ENCODE measurements at regions not wholly inside any gene's neighbourhood (a gene's known extent, or its start where the extent isn't known, plus 50 kb on each side); places are given as distances from the start of the nearest gene placed in this dataset.

DNA sequence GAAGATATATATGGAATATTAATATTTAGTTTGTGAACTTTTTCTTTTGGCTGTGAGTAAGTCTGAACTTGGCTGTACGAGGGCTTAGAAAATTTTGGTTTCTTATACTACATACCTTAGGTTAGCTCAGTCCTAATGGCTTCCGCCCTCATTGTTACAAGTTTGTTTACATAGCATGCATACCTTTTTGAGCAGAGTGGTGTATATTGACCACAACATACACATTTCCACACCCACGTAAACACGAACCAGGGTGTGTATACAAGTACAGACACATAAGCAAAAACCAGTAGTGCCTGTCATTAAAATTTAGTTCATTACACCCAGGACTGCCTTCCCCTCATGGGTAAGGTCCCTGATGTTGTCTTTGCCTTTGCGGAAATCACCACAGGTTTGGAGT, 230.2 kb upstream of the RGS6 start:
- Mint-ChIP-seq H3K9me3 (no peaks in the 10 kb centered on the region), H3K27me3 (ENCODE audit: low read depth) (no peaks in the 10 kb centered on the region), H3K27ac (ENCODE audit: unreplicated experiment) (no peak overlapping the region), H3K4me3 (no peak overlapping the region), H3K36me3 (ENCODE audit: low read depth) (peaks cover 8% of the 10 kb centered on the region), H3K4me1 (peaks cover 15% of the 10 kb centered on the region)
- no peak for DNase-seq (ENCODE audit: low read depth, low spot score)
- TF ChIP-seq, protein P1, sequence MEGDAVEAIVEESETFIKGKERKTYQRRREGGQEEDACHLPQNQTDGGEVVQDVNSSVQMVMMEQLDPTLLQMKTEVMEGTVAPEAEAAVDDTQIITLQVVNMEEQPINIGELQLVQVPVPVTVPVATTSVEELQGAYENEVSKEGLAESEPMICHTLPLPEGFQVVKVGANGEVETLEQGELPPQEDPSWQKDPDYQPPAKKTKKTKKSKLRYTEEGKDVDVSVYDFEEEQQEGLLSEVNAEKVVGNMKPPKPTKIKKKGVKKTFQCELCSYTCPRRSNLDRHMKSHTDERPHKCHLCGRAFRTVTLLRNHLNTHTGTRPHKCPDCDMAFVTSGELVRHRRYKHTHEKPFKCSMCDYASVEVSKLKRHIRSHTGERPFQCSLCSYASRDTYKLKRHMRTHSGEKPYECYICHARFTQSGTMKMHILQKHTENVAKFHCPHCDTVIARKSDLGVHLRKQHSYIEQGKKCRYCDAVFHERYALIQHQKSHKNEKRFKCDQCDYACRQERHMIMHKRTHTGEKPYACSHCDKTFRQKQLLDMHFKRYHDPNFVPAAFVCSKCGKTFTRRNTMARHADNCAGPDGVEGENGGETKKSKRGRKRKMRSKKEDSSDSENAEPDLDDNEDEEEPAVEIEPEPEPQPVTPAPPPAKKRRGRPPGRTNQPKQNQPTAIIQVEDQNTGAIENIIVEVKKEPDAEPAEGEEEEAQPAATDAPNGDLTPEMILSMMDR (conservative IDR thresholded peaks at IDR 0.05): no peak

DNA sequence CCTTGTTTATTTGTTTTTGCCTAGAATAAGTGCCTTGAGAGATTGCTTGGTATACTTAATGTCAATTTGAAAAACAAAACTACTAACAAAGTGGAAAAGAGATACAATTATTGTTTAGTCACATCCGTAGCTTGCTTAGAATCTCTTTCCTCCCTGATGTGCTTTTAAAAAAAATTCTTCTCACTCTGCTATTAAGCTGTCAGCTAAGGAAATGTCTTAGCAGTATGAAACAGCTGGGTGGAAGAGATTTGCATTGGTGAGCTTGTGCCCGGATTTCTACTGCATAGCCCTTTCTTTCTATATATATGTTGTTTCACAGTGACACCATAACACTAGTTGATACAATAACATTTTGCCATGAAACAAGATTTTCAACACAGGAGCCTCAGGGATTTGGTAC, 229.4 kb upstream of the RGS6 start:
- H3K36me3 Mint-ChIP-seq (ENCODE audit: low read depth): peaks cover 8% of the 10 kb centered on the region
- H3K9me3 Mint-ChIP-seq: no peaks in the 10 kb centered on the region
- H3K27me3 Mint-ChIP-seq (ENCODE audit: low read depth): no peaks in the 10 kb centered on the region
- H3K4me3 Mint-ChIP-seq: no peak overlapping the region
- TF ChIP-seq, protein P1 (conservative IDR thresholded peaks at IDR 0.05): no peak
- no peak for DNase-seq (ENCODE audit: low read depth, low spot score)
- peaks cover 15% of the 10 kb centered on the region for H3K4me1 Mint-ChIP-seq
- H3K27ac Mint-ChIP-seq (ENCODE audit: unreplicated experiment): no peak overlapping the region

DNA sequence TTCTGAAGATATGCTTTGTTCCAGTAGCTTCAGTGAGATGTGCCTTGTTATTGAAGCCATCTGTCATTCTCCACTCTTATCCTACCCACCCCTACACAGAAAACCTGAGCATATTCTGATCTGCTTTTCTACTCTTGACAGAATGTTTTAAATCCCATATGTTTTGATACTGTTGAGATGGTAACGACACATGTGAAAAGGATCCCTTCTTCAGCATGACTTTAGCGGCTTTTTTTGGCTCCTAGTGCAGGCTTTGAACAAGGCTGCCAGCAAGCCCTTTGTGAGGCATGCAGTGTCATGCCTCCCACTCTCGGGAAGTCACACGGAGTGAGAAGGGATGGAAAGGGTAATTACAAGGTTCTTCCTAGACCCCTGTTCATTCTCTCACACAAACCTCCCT, 228.8 kb upstream of the RGS6 start:
- H3K36me3 Mint-ChIP-seq (ENCODE audit: low read depth): peaks cover 8% of the 10 kb centered on the region
- no peaks in the 10 kb centered on the region for H3K9me3 Mint-ChIP-seq
- TF ChIP-seq, protein P1 (conservative IDR thresholded peaks at IDR 0.05): no peak
- no peak for DNase-seq (ENCODE audit: low read depth, low spot score)
- peaks cover 15% of the 10 kb centered on the region for H3K4me1 Mint-ChIP-seq
- no peak overlapping the region for H3K4me3 Mint-ChIP-seq
- H3K27ac Mint-ChIP-seq (ENCODE audit: unreplicated experiment): peak overlapping the region; percentile 35
- no peaks in the 10 kb centered on the region for H3K27me3 Mint-ChIP-seq (ENCODE audit: low read depth)

DNA sequence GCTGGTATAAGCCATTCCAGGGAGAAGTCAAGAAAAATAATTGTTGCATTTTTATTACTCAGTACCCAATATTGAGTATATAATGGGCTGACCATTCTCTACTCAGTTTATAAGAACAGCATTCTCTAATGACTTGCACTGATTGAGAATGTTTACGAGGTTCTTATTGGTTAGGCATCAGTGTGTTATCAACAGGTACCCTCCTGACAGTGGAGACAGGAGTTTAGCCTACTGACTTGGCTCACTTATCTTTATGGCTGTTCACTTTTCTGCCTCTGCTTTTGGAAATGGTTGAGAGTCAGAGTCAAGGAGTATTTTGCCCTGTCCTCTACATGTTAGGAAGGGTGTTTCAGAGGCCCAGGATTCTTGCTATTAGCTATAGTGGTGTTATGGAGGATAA, 228.0 kb upstream of the RGS6 start:
- Mint-ChIP-seq H3K27me3 (ENCODE audit: low read depth) (no peaks in the 10 kb centered on the region), H3K4me3 (no peak overlapping the region), H3K4me1 (peaks cover 15% of the 10 kb centered on the region), H3K36me3 (ENCODE audit: low read depth) (peaks cover 8% of the 10 kb centered on the region), H3K27ac (ENCODE audit: unreplicated experiment) (no peak overlapping the region), H3K9me3 (no peaks in the 10 kb centered on the region)
- TF ChIP-seq, protein P1 (conservative IDR thresholded peaks at IDR 0.05): no peak
- DNase-seq (ENCODE audit: low read depth, low spot score): no peak

DNA sequence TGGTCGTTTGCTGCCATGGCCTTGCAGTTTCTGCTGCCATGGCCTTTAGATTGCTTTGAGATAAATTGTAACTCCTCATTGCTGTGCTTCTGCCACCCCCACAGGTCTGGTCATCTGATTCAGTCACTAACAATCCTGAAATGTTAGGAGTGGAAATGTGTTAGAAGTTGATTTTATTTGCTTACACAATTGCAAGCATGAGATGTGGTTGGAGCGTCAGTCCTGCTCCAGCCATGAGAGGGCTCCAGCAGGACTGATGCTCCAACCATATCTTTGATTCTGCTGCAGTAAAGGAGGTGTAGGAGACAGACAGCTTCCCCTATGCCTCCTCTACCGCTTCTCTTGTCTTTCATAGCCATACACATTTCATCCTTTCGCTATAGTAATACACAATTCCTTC, 226.8 kb upstream of the RGS6 start:
- H3K27ac Mint-ChIP-seq (ENCODE audit: unreplicated experiment): no peak overlapping the region
- no peak overlapping the region for H3K4me3 Mint-ChIP-seq
- TF ChIP-seq, protein P1 (conservative IDR thresholded peaks at IDR 0.05): no peak
- no peak for DNase-seq (ENCODE audit: low read depth, low spot score)
- H3K4me1 Mint-ChIP-seq: peaks cover 15% of the 10 kb centered on the region
- no peaks in the 10 kb centered on the region for H3K9me3 Mint-ChIP-seq
- H3K36me3 Mint-ChIP-seq (ENCODE audit: low read depth): peaks cover 5% of the 10 kb centered on the region
- H3K27me3 Mint-ChIP-seq (ENCODE audit: low read depth): no peaks in the 10 kb centered on the region

DNA sequence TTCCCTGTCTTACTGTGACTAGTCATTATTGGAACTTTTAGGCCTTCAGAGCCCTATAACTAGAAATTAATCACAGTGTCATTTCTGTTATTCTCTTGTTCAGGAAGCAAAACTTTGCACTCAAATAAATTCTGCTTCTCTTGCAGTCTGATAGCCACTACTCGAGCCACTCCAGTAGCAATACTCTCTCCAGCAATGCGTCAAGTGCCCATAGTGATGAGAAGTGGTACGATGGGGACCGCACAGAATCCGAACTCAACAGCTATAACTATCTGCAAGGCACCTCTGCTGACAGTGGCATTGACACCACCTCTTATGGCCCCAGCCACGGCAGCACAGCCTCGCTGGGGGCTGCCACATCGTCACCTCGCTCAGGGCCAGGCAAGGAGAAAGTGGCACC, 223.2 kb upstream of the RGS6 start:
- peaks cover 8% of the 10 kb centered on the region for H3K36me3 Mint-ChIP-seq (ENCODE audit: low read depth)
- H3K4me1 Mint-ChIP-seq: peaks cover 32% of the 10 kb centered on the region
- TF ChIP-seq, protein P1 (conservative IDR thresholded peaks at IDR 0.05): no peak

More for the DNA sequence above, 223.2 kb upstream of the RGS6 start:
- Mint-ChIP-seq H3K27me3 (ENCODE audit: low read depth) (no peaks in the 10 kb centered on the region), H3K4me3 (no peak overlapping the region), H3K9me3 (peaks cover 2% of the 10 kb centered on the region), H3K27ac (ENCODE audit: unreplicated experiment) (no peak overlapping the region)
- DNase-seq (ENCODE audit: low read depth, low spot score): no peak

All from neural crest cell (in vitro differentiated cells).